ENCODE measurements at regions not wholly inside any gene's neighbourhood (a gene's known extent, or its start where the extent isn't known, plus 50 kb on each side); places are given as distances from the start of the nearest gene placed in this dataset.
"Not testable (repeated sequence)": the region's sequence is repeated elsewhere in the genome, so short reads cannot be mapped to it uniquely, and the experiment has no call there.

- DNase-seq (ENCODE audit: low spot score), result peak; percentile 75
These were observed 124.6 kb upstream of the KCNAB1 start for GRCh38 chr3:155995525-155996370.

- no peak for DNase-seq (ENCODE audit: low spot score)
These were observed 123.5 kb upstream of the KCNAB1 start for GRCh38 chr3:155996882-155997281.

GRCh38 chr3:155998173-155998572 lies 122.2 kb upstream of the KCNAB1 start:
- DNase-seq (ENCODE audit: low spot score), result not testable (repeated sequence)

- DNase-seq (ENCODE audit: low spot score), result no peak
These were observed 114.6 kb upstream of the KCNAB1 start for GRCh38 chr3:156005736-156006135.

GRCh38 chr3:156010829-156011228 lies 109.5 kb upstream of the KCNAB1 start:
- peak; percentile 39 for DNase-seq (ENCODE audit: low spot score)

- no peak for DNase-seq (ENCODE audit: low spot score)
These were observed 105.9 kb upstream of the KCNAB1 start for GRCh38 chr3:156014489-156014888.

- DNase-seq (ENCODE audit: low spot score), result no peak
These were observed 103.5 kb upstream of the KCNAB1 start for GRCh38 chr3:156016902-156017301.

GRCh38 chr3:156017352-156018030 lies 102.9 kb upstream of the KCNAB1 start:
- DNase-seq (ENCODE audit: low spot score), result no peak

- peak; percentile 26 for DNase-seq (ENCODE audit: low spot score)
These were observed 95.4 kb upstream of the KCNAB1 start for GRCh38 chr3:156024904-156025533.

GRCh38 chr3:156029208-156029607 lies 91.2 kb upstream of the KCNAB1 start:
- DNase-seq (ENCODE audit: low spot score), result no peak

GRCh38 chr3:156030723-156031122 lies 89.7 kb upstream of the KCNAB1 start:
- no peak for DNase-seq (ENCODE audit: low spot score)

- no peak for DNase-seq (ENCODE audit: low spot score)
These were observed 87.0 kb upstream of the KCNAB1 start for GRCh38 chr3:156033428-156033827.

GRCh38 chr3:156035158-156035557 lies 85.2 kb upstream of the KCNAB1 start:
- no peak for DNase-seq (ENCODE audit: low spot score)

- no peak for DNase-seq (ENCODE audit: low spot score)
These were observed 83.9 kb upstream of the KCNAB1 start for GRCh38 chr3:156036258-156037053.

GRCh38 chr3:156037356-156037755 lies 83.0 kb upstream of the KCNAB1 start:
- DNase-seq (ENCODE audit: low spot score), result peak; percentile 93

GRCh38 chr3:156038869-156039268 lies 81.5 kb upstream of the KCNAB1 start:
- DNase-seq (ENCODE audit: low spot score), result no peak

- no peak for DNase-seq (ENCODE audit: low spot score)
These were observed 80.3 kb upstream of the KCNAB1 start for GRCh38 chr3:156040041-156040440.

- DNase-seq (ENCODE audit: low spot score), result not testable (repeated sequence)
These were observed 79.0 kb upstream of the KCNAB1 start for GRCh38 chr3:156041216-156041841.

- not testable (repeated sequence) for DNase-seq (ENCODE audit: low spot score)
These were observed 78.5 kb upstream of the KCNAB1 start for GRCh38 chr3:156041856-156042255.

- not testable (repeated sequence) for DNase-seq (ENCODE audit: low spot score)
These were observed 76.3 kb upstream of the KCNAB1 start for GRCh38 chr3:156043832-156044633.

- no peak for DNase-seq (ENCODE audit: low spot score)
These were observed 75.8 kb upstream of the KCNAB1 start for GRCh38 chr3:156044634-156044975.

Data from SW480 (cell line).